LNCAP (cell line): ENCODE measurements at regions not wholly inside any gene's neighbourhood (a gene's known extent, or its start where the extent isn't known, plus 50 kb on each side); places are given as distances from the start of the nearest gene placed in this dataset.

Source experiments
- TF ChIP-seq, protein P1 (sequence below): fragments of 450-650 bp; IDR thresholded peaks from 2 replicates; pipeline ENCODE4 v1.5.1; 2017; ENCODE audit warnings: mild to moderate bottlenecking

GRCh38 chr18:73040247-73040646 is 172.5 kb upstream of the NETO1 start:
- TF ChIP-seq, protein P1, sequence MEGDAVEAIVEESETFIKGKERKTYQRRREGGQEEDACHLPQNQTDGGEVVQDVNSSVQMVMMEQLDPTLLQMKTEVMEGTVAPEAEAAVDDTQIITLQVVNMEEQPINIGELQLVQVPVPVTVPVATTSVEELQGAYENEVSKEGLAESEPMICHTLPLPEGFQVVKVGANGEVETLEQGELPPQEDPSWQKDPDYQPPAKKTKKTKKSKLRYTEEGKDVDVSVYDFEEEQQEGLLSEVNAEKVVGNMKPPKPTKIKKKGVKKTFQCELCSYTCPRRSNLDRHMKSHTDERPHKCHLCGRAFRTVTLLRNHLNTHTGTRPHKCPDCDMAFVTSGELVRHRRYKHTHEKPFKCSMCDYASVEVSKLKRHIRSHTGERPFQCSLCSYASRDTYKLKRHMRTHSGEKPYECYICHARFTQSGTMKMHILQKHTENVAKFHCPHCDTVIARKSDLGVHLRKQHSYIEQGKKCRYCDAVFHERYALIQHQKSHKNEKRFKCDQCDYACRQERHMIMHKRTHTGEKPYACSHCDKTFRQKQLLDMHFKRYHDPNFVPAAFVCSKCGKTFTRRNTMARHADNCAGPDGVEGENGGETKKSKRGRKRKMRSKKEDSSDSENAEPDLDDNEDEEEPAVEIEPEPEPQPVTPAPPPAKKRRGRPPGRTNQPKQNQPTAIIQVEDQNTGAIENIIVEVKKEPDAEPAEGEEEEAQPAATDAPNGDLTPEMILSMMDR, result no peak

- TF ChIP-seq, protein P1, result no peak
These were observed 170.5 kb upstream of the NETO1 start for GRCh38 chr18:73038336-73038735.

DNA sequence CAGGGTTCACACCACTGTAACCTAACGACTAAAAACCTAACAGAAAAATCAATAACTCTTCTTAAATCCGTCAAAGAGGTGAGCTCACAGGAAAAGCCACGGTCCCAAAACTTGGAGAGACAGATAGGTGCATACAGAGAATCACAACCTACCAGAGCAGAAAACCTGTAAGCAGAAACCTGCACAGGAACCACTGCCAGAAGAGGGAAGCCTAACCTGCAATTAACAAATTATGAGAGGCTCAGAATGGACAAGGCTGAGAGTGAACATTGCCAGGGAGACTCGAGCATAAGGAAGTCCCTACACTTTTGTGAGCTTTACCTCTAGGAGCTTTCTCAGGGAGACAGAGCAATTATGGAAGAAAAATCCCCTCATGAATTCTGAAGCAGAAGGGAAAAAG is 156.2 kb upstream of the NETO1 start:
- TF ChIP-seq, protein P1, result no peak

GRCh38 chr18:73009691-73010090 is 141.9 kb upstream of the NETO1 start:
- TF ChIP-seq, protein P1, result no peak

DNA sequence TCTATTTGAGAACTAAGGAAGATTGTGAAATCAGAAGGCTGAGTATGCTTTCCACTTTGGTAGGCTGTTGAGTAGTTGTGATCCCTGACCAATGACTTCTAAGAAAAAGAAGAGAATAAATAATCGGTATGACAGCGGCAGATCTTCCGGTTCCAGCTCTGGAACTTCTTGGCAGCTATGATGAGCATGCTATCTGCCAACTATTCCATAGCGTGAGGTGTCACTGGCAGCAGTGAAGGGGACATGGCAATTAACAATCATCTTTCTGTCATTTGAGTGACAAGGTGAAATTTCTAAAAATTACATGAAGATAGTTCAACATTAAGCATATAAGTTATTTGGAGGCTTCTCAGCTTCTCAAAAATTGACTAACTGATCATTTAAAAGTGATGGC is 140.1 kb upstream of the NETO1 start:
- TF ChIP-seq, protein P1, result no peak

DNA sequence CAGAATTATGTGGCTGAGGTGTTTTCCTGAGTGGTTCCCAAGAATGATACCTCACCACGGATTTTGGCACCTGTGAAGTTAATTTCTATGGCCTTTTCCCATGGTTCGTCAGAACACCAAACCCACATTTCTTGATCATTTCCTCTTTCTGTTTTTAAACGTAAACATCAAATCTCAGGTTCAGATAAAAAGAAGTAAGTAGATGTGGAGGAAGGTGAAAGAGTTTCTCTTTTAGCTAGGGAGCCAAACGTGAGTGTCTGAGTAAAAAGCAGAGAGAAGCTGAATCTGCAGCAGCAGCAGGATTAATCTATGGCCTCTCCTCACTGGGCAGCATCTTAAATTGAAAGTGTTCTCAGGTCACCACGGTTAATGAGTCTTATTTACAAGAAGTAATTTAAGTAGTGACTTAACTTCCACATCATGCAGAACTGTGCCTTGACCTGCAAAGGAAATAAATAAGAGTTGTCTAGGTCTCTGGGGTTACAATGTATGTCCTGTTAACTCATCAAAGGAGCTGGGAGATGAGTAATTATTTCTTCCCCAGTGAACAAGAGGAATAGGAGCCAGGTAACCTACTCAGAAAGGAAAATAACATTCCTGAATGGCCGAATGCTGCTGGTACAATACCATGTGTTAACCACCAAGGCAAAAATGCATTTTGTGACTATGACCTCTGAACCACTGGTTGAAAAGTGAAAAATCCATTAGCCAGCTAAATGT is 139.6 kb upstream of the NETO1 start:
- TF ChIP-seq, protein P1, result no peak

GRCh38 chr18:73006331-73006730 is 138.5 kb upstream of the NETO1 start:
- TF ChIP-seq, protein P1, result no peak

GRCh38 chr18:73004260-73004659 is 136.5 kb upstream of the NETO1 start:
- TF ChIP-seq, protein P1, result no peak
